DND-41 (cell line): ENCODE measurements at regions not wholly inside any gene's neighbourhood (a gene's known extent, or its start where the extent isn't known, plus 50 kb on each side); places are given as distances from the start of the nearest gene placed in this dataset.

Source experiments
- ATAC-seq: fragments of 200-7000 bp; cut with Tn5 transposase; 3 replicates; pipeline ENCODE4 v1.9.1; 2021; ENCODE audit warnings: low read depth; ENCODE audit not compliant: insufficient read depth
- DNase-seq: peaks from one replicate; pipeline ENCODE4 v3.0.0-alpha.2; 2020
- H2AFZ ChIP-seq: 2 replicates; pipeline ENCODE4 v1.6.0; 2012; ENCODE audit warnings: low read depth, low read length
- H3K27ac ChIP-seq: 2 replicates; pipeline ENCODE4 v1.5.1; 2012; ENCODE audit warnings: low read length, inconsistent platforms
- H3K27me3 ChIP-seq: fragments of 200-600 bp; sonication (generic); 2 replicates; pipeline ENCODE4 v1.6.0; 2012; ENCODE audit warnings: low read length, mild to moderate bottlenecking, inconsistent platforms; ENCODE audit not compliant: insufficient read depth, poor library complexity
- H3K36me3 ChIP-seq: 2 replicates; pipeline ENCODE4 v1.5.1; 2012; ENCODE audit warnings: low read length, inconsistent platforms; ENCODE audit not compliant: insufficient read depth
- H3K4me1 ChIP-seq: 2 replicates; pipeline ENCODE4 v1.5.1; 2012; ENCODE audit warnings: mild to moderate bottlenecking, low read length; ENCODE audit not compliant: insufficient read depth
- H3K4me2 ChIP-seq: 2 replicates; pipeline ENCODE4 v1.6.0; 2012; ENCODE audit warnings: mild to moderate bottlenecking, moderate library complexity, low read length, inconsistent platforms; ENCODE audit not compliant: insufficient read depth
- H3K4me3 ChIP-seq, 2 experiments: fragments of 200-600 bp in 1 of 2; shearing (Covaris generic) in 1 of 2; 2 replicates each; pipeline ENCODE4 v1.5.1; 2012 to 2016; ENCODE audit warnings: inconsistent platforms in 2 of 2, low read length in 2 of 2, mild to moderate bottlenecking in 2 of 2, low read depth in 1 of 2, moderate library complexity in 1 of 2
- H3K79me2 ChIP-seq: 2 replicates; pipeline ENCODE4 v1.6.0; 2012; ENCODE audit warnings: low read length, inconsistent platforms; ENCODE audit not compliant: insufficient read depth
- H3K9ac ChIP-seq: 2 replicates; pipeline ENCODE4 v1.6.0; 2012; ENCODE audit warnings: low read depth, mild to moderate bottlenecking, inconsistent platforms, low read length, moderate library complexity
- H3K9me3 ChIP-seq: 2 replicates; pipeline ENCODE4 v1.5.1; 2012; ENCODE audit warnings: low read length, moderate library complexity, mild to moderate bottlenecking, inconsistent platforms; ENCODE audit not compliant: insufficient read depth, severe bottlenecking
- H4K20me1 ChIP-seq: 2 replicates; pipeline ENCODE4 v1.6.0; 2012; ENCODE audit warnings: low read length; ENCODE audit not compliant: insufficient read depth
- EZH2 ChIP-seq: IDR thresholded peaks from 3 replicates; pipeline ENCODE4 v1.6.1; 2012; ENCODE audit warnings: borderline replicate concordance, low read depth, mild to moderate bottlenecking, moderate library complexity, low read length, inconsistent platforms; ENCODE audit not compliant: severe bottlenecking
- TF ChIP-seq, protein P1 (sequence below): IDR thresholded peaks from 2 replicates; pipeline ENCODE4 v1.5.1; 2012; ENCODE audit warnings: borderline replicate concordance, low read length, moderate library complexity, mild to moderate bottlenecking; ENCODE audit not compliant: poor library complexity, severe bottlenecking; ENCODE audit errors: extremely low read depth

DNA sequence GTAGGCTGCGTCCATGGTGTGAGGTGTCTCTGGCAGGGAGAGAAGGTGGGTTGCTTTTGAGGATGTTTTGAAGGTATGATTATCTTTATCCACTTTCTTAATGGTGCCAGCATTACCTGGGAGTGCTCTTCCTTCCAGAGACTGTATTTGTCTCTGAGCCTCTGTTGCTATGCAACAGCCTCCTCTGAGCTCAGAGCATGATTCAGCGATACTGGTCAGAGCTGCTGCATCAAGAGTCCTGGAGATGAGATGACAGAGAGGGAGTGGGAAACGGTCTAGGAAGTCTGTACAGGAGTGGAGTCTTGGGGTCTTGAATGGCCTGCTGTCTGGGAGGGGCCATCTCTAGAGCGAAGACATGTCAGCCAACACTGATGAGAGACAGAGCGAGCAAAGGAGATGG is 104.4 kb upstream of the RAB40AL start:
- Histone ChIP-seq H2AFZ (no peak overlapping the region), H3K9ac (no peak overlapping the region), H3K4me2 (no peak overlapping the region), H3K9me3 (no peaks in the 10 kb centered on the region), H3K27me3 (no peaks in the 10 kb centered on the region), H3K4me1 (no peaks in the 10 kb centered on the region), H3K4me3 (no peak overlapping the region), H3K27ac (no peak overlapping the region), H4K20me1 (no peaks in the 10 kb centered on the region), H3K79me2 (no peaks in the 10 kb centered on the region), H3K36me3 (peaks cover 4% of the 10 kb centered on the region; the same call in 1 of the 2 replicates)
- ATAC-seq (no peak), DNase-seq (no peak)
- TF ChIP-seq EZH2 = no peak
- TF ChIP-seq, protein P1, sequence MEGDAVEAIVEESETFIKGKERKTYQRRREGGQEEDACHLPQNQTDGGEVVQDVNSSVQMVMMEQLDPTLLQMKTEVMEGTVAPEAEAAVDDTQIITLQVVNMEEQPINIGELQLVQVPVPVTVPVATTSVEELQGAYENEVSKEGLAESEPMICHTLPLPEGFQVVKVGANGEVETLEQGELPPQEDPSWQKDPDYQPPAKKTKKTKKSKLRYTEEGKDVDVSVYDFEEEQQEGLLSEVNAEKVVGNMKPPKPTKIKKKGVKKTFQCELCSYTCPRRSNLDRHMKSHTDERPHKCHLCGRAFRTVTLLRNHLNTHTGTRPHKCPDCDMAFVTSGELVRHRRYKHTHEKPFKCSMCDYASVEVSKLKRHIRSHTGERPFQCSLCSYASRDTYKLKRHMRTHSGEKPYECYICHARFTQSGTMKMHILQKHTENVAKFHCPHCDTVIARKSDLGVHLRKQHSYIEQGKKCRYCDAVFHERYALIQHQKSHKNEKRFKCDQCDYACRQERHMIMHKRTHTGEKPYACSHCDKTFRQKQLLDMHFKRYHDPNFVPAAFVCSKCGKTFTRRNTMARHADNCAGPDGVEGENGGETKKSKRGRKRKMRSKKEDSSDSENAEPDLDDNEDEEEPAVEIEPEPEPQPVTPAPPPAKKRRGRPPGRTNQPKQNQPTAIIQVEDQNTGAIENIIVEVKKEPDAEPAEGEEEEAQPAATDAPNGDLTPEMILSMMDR = no peak

DNA sequence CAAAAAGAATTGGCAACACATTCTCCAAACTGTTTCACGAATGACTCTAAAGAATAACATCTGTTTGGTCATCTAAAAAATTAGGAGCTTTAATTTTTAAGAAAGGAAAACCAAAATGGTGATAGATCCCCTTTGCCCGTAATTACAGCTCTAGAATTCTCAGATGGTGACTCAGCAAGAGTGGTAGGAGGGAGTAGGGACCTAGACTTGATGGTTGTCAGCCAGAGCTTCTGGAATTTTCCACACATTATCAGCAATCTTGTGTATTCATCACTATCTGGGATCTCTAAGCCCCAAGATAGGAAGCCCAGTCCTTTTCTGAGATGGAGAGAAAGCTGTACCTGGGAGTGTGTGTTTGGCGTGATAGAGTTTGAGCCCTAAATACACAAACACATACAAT is 103.9 kb upstream of the RAB40AL start:
- no peaks in the 10 kb centered on the region for H3K79me2 ChIP-seq
- no peaks in the 10 kb centered on the region for H3K27me3 ChIP-seq
- TF ChIP-seq, protein P1 = no peak
- TF ChIP-seq EZH2 = no peak
- no peak overlapping the region for H3K9ac ChIP-seq
- peaks cover 4% of the 10 kb centered on the region; the same call in 1 of the 2 replicates for H3K36me3 ChIP-seq
- DNase-seq (no peak), ATAC-seq (no peak)
- H3K9me3 ChIP-seq = no peaks in the 10 kb centered on the region
- H3K27ac ChIP-seq = no peak overlapping the region
- H4K20me1 ChIP-seq = no peaks in the 10 kb centered on the region
- H3K4me1 ChIP-seq = no peaks in the 10 kb centered on the region
- H3K4me3 ChIP-seq = no peak overlapping the region
- H2AFZ ChIP-seq = no peak overlapping the region
- no peak overlapping the region for H3K4me2 ChIP-seq

DNA sequence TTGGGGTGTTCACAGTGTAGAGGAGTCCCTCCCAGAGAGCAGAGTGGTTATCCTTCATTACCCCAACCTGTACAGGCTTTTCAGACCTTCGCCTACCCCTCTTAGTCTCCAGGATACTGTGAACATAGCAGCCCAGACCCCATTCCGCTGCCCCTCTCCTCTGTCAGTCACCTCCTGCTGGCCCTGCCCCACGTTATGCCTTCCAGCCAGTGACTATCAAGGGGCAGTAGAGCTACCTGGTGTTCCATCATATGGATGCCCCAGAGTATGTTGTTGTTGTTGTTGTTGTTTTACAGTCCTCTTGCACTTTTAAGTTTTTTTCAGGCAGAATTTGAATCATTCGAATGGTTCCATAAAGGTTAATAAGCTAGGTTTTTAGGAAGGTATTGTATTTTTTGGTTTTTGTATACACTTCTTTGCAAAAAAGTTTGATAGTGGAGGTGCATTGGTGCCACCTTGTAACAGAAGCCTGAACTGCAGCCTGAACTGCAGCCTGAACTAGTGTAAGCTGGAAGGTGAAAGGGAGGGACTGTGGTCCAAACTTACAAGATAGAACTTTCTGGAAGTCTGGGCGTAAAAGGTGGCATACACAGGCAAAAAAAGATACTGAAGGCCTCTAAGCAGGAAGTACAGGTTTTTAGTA is 101.4 kb upstream of the RAB40AL start:
- Histone ChIP-seq H4K20me1 (no peaks in the 10 kb centered on the region), H3K9me3 (no peaks in the 10 kb centered on the region), H3K36me3 (peaks cover 4% of the 10 kb centered on the region; the same call in 1 of the 2 replicates), H3K27me3 (no peaks in the 10 kb centered on the region), H3K79me2 (no peaks in the 10 kb centered on the region), H2AFZ (no peak overlapping the region), H3K9ac (no peak overlapping the region), H3K4me2 (no peak overlapping the region), H3K4me3 (no peak overlapping the region), H3K27ac (no peak overlapping the region), H3K4me1 (no peaks in the 10 kb centered on the region)
- TF ChIP-seq EZH2 = no peak
- TF ChIP-seq, protein P1 = peak; percentile 61
- DNase-seq (peak; percentile 23), ATAC-seq (no peak)

DNA sequence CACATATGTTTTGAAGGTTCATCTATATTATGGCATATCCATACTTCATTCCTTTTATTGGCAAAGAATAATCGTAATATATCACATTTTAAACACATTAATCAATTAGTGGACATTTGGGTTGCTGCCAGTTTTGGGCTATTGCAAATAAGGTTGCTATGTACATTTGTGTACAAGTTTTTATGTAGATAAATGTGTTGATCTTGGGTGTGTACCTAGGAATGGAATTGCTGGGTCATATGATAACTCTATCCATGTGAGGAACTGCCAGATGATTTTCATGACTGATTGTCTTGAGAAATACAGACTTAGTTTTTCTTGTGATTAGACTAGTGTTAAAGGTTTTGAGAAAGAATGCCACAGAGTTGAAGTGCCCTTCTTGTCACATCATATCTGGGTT is 99.2 kb upstream of the RAB40AL start:
- ATAC-seq (no peak), DNase-seq (no peak)
- H3K4me3 ChIP-seq = no peak overlapping the region
- no peaks in the 10 kb centered on the region for H3K9me3 ChIP-seq
- H3K27ac ChIP-seq = no peak overlapping the region
- no peaks in the 10 kb centered on the region for H3K27me3 ChIP-seq
- no peaks in the 10 kb centered on the region for H4K20me1 ChIP-seq
- no peak overlapping the region for H2AFZ ChIP-seq
- H3K9ac ChIP-seq = no peak overlapping the region
- peaks cover 4% of the 10 kb centered on the region; the same call in 1 of the 2 replicates for H3K36me3 ChIP-seq
- H3K4me1 ChIP-seq = no peaks in the 10 kb centered on the region
- H3K79me2 ChIP-seq = no peaks in the 10 kb centered on the region
- TF ChIP-seq, protein P1 = no peak
- no peak for TF ChIP-seq EZH2
- no peak overlapping the region for H3K4me2 ChIP-seq
